GM19328 (cell line): ENCODE measurements at regions not wholly inside any gene's neighbourhood (a gene's known extent, or its start where the extent isn't known, plus 50 kb on each side); places are given as distances from the start of the nearest gene placed in this dataset.
"Not testable (repeated sequence)": the region's sequence is repeated elsewhere in the genome, so short reads cannot be mapped to it uniquely, and the experiment has no call there.

ENCODE experiments used
- ATAC-seq: cut with Tn5 transposase; IDR thresholded peaks from one replicate; pipeline ENCODE4 v1.9.1; 2021; ENCODE audit warnings: mild to moderate bottlenecking, moderate library complexity; ENCODE audit not compliant: unreplicated experiment

DNA sequence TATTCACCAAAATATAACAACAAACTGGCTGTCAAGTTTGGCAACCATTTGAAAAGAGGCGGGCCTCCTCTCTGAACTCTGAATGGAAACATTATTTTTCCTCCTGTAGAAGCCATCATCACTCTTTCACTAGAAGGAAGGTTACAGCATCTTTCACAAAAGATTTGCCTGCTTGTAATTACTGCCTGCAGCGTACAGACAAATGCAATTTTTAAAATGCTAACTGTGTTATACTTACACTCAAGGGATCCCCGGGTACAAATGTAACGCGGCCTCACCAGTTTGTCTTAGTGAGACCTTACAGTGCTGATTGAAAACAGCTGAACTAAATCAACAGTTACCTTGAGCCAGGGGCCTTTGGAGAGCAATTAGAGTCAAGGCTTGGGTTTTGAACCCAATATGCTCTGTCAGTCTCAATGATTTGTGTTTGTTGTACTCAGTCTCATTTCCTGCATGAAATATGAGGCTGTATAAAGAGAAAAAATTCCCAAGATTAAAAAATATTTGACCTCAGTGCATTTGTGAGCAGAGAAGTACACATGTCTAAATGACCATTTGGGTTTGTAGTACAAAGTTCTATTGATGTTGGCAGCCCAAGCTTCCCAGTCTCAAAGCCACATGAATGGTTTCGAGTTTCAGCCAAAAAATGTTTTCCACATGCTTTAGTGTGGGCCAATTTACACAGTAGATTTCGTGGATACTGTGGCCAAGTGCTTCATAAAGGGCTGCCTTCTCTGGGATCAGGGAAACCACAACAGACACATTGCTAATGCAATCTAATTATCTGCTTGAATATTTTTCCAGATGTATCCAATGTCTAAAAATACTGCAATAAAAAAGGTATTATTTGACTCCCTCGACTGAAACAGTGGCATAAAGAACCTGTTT is 500.0 kb downstream of the SPATA31D1 start:
- no peak for ATAC-seq

DNA sequence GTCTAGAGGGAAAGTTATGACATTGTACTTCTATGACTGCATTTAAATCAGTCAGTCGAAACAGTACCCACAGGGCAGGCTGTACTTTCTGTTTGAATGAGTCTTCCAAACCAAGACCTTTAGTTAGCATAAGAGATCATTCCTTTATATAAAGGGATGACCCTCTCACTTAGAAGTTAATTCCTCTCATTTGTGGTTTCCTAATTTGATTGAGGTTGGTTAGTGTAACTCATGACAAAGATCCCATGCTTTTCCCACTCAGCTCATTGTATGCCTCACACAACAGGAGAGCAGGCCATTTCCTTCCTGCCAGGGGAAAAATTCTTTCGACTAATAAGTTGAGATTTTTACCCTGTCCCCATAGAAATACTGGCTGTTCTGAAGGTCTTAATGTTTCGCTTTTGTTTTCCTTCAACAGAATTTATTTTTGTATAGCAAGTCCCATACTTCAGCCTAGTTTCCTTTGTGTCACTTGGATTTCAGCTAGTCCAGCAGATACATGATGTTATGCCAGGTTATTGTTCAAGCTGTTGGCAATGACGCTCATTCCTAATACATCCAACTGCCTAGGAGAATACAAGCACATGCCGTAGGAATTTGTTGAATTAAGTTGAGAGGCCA is 500.7 kb downstream of the SPATA31D1 start:
- ATAC-seq: no peak

GRCh38 chr9:82490019-82490499 is 501.5 kb downstream of the SPATA31D1 start:
- ATAC-seq: no peak

DNA sequence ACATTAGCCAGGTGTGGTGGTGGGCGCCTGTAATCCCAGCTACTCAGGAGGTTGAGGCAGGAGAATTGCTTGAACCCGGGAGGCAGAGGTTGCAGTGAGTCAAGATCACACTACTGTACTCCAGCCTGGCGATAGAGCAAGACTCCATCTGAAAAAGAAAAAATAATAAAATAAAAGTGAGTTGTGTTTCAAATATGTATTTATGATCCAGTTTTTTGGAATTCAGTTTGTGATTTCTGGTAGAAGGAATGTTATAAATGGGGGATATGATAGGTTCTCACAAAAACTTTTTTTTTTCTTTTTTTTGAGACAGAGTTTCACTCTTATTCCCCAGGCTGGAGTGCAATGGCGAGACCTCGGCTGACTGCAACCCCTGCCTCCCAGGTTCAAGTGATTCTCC is 502.2 kb downstream of the SPATA31D1 start:
- ATAC-seq: not testable (repeated sequence)

- ATAC-seq: no peak
These were observed 503.0 kb downstream of the SPATA31D1 start for GRCh38 chr9:82491604-82492003.

- no peak for ATAC-seq
These were observed 503.7 kb downstream of the SPATA31D1 start for GRCh38 chr9:82492274-82492673.

DNA sequence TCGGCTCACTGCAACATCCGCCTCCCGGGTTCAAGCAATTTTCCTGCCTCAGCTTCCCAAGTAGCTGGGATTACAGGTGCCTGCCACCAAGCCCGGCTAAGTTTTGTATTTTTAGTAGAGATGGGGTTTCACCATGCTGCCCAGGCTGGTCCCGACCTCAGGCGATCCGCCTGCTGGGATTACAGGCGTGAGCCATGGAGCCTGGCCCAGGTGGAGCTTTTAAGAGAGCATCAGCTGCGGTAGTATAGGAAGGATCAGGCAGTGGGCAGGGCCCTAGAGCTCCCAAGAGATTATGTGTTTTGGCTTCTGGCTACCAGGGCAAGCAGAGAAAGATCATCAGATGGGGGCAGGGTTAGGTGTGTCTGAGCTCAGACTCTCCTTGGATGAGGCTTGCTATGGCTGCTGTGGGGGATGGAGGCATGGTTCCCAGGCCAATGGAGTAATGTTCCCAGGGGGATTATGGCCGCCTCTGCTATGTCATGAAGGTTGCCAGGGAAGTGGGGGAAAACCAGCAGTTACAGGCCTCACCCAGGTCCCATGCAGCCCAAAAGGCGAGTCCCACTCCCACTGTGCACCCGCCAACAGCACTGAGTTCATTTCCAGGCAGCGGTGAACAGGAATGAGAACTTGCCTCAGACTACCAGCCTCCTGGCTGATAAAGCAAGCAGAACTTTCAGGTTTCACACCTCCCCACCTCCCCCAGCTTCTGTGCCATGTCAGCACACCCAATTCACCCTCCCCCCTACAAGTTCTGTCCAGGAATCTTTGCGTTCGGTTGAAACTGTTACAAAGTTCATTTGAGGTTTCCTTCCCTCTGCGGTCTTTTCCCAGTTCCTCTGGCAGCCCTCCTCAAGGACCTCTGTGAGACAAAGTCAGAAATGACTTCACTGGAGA is 507.6 kb downstream of the SPATA31D1 start:
- no peak for ATAC-seq

- no peak for ATAC-seq
These were observed 510.2 kb downstream of the SPATA31D1 start for GRCh38 chr9:82498541-82499317.

GRCh38 chr9:82499337-82499736 is 510.8 kb downstream of the SPATA31D1 start:
- ATAC-seq: no peak

GRCh38 chr9:82504620-82505019 is 516.0 kb downstream of the SPATA31D1 start:
- ATAC-seq: no peak

DNA sequence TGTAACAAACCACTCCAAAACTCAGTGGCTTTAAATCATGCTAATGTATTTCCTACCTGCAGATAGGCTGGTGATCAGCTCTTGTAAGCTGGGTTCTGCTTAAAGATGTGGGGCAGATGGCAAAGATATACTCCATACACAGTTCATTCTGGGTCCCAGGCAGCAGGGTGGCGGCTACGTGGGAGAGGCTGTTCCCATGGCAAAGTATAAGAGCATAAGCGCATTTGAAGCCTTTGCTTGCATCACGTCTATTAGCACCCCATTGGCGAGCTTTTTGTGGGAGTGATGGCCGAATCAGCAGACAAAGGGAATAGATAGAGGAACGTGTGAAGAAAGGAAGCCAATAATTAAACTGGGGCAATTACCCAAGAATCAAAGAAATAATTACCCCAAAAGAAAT is 523.1 kb downstream of the SPATA31D1 start:
- no peak for ATAC-seq

- no peak for ATAC-seq
These were observed 524.2 kb downstream of the SPATA31D1 start for GRCh38 chr9:82512728-82513127.

DNA sequence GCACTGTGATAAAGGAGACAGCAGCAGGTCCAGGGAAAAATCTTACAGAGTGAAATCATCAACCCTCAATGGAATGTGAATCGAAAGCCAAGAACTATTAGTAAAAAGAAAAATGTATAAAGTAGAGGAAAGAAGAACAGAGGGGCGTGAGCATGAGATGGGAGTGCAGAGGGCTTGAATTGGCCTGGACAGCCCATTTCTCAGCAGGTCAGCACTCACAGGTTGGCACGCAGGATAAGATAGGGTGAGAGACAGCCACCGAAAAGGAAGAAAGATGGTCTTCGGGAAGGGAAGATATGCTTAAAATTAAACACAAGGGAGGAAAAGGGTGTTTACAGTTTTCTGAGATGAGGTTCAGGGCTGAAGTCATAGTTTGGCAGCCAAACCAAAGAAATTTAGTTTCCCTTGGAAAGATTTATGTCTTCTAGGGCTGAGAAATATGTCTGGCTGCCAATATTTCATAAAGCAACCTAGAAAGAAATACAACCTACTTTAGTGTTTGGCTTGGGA is 524.7 kb downstream of the SPATA31D1 start:
- ATAC-seq: no peak

DNA sequence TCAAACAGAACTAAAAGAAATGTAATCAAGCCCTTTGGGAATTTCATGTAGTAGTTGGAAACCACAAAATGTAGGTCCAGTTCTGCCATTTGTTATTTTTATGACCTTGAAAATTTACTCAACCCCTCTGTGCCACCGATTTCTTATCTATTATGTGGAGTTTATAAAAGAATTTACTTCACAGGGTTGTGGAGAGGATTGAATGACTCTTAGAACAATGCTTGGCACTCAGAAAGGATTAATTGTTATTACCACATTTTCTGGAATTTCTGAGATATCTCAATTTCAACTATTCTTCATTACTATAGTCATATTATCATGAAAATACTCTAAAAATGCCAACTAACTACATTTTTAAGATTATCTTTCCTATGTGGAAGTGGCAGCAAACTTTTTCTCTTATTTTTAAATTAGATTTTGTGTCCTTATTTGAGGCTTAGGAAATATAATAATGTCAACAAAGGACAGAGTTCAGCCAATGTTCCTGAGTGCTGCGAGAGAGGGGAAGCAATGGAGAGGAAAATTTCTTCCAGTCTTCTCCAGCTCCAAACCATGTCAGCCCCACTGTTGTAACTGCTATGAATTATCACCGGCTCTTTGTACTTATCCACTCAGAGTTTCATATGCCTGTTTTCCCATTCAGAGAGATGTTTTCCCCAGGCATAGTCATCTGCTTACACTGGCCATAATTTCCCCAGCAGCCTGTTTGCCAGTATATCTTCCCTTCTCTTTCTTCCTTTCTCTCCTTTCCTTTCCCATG is 525.6 kb downstream of the SPATA31D1 start:
- no peak for ATAC-seq

GRCh38 chr9:82518868-82519267 is 530.3 kb downstream of the SPATA31D1 start:
- no peak for ATAC-seq

- no peak for ATAC-seq
These were observed 530.8 kb downstream of the SPATA31D1 start for GRCh38 chr9:82519332-82519731.

GRCh38 chr9:82524407-82524806 is 535.8 kb downstream of the SPATA31D1 start:
- no peak for ATAC-seq

- ATAC-seq: no peak
These were observed 536.4 kb downstream of the RASEF start for GRCh38 chr9:82526577-82526976.

DNA sequence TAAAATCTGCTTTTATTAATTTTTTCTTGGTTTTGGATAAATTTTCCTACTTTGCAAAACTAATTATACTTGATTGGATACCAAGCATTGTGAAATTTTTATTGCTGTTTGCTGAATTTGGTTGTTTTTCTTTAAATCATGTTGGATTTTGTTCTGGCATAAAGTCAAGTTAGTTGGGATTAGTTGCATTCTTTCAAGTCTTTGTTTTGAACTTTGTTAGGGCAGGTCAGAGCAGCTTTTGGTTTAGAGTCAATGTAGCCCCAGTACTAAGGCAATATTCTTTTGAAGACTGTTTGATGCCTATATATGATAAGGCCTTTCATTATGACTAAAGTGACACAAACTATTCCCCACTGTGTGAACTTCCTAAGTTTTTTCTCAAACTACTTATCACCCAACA is 531.1 kb downstream of the RASEF start:
- no peak for ATAC-seq
